Cardiac septum (tissue), 1 donor: ENCODE measurements at regions not wholly inside any gene's neighbourhood (a gene's known extent, or its start where the extent isn't known, plus 50 kb on each side); places are given as distances from the start of the nearest gene placed in this dataset.
"Not testable (repeated sequence)": the region's sequence is repeated elsewhere in the genome, so short reads cannot be mapped to it uniquely, and the experiment has no call there.

Source experiments
- DNase-seq: peaks from one replicate; pipeline ENCODE4 v3.0.0-alpha.2; 2020; ENCODE audit warnings: low spot score
- intact Hi-C: fragments of 100-400 bp; cut with DNase I; formaldehyde crosslinking; loops from one replicate; pipeline ENCODE4 v1.14.0; 2022
- donor health status: DM: no; HTN: no; CAD: no.

DNA sequence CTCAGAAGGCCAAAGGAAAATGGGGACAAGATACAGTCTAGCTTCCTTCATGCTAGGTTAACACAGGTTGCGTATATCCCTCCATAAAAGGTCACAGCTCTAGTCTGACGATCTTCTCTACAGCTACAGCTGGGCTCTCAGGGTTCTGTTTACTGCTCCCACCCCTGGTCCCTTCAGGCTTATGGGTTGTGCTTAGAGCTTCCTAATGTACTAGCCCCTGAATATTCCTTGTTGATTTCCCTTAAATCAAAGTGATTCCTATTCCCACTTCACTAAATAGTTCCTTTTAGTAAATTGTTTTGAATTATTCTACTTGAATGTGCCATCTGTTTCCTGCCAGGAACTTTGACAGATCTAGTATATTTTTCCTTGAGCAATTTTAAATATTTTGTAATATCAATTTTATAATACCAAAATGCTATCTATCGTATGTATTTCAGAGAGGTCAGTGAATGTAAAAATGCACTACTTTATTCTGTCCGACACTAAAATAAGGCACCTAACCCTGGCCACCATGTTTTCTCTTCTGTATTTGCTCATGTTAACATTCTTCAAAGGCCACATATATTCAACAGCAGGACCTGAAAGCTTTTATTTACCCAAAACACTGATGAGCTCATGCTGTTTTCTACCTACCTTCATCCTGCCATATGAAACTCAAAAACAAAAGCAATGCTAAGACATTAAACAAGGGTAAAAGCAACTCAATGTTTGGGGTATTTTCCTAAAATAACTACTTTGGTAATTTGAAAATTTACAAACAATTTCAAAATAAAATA is 92.8 kb upstream of the TGFBR2 start:
- no peak for DNase-seq
- intact Hi-C loops: loop anchor here (5.0 to 10.0 kb wide), 2 partner anchors 71 to 229 kb away; no protein-coding TSS in a partner anchor

DNA sequence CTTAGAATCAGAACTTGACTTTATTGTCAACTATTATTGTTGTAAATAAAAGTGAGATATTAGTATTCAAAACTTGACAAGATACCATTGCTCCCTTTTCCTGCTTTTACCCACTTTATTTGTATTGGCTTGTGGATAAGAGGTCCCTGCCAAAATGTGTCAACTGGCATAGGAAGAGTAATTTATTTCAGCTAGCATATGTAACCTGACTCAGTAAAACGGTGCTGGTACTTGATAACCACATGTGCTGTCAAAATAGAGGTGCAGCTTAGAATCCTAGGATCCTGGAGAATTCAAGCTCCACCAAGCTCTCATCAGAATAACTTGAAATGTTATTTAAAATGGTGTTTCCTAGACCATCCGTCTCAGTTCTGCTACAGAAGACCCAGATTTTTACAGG is 90.2 kb upstream of the TGFBR2 start:
- intact Hi-C loops: loop anchor here (10.0 kb wide), 1 partner anchor 231 kb away; no protein-coding TSS in a partner anchor
- DNase-seq: no peak

DNA sequence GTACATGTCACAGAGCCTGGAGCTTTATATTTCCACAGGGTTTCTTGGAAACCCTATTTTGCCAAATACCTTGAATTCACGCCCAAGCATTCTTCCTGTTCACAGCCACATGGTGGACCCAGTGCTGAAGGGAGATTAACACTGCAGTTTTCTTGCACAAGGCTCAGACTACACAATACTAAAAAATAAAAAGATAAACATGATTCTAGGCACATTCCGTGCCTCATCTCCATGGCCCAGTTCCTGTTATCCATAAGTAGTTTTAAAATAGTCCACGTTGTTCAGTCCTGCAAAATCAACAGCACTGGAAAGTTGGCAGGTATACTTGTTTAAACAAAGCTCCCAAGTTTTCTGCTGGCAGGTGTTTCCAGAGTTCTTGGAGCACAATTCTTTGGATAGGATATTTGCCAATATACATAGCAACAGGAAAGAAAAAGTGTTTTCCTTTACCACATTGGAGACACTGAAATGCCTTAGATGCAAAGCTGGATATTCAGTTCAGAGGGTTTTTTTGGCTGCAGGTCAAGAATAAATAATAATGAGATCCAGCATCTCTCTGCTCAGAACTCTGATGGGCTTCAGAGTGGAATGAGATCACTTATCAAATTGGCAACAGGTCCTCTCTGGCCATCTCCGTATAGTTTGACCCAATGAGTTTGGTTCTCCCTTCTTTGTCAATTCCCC is 88.1 kb upstream of the TGFBR2 start:
- DNase-seq: no peak
- intact Hi-C loops: loop anchor here (2.0 to 10.0 kb wide), 2 partner anchors 88 to 234 kb away; partner anchors contain the start of gene TGFBR2

DNA sequence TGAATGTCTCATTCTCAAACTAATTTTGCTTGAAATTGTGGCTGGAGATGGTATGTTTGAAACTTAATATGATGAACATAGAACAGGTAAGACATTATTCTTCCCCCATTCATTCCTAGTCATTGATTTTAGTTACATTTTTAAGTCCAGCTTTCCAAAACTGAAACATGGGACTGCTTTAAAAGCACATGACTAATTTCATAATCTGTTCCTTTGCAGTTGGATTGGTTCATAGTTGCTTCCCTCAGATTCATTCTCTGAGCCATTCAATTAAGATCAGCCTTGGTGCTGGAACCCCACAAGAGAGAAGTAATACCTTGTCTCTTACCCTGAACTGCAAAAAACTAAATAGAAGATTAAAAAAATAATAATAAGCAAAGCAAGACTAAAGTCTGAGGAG is 87.5 kb upstream of the TGFBR2 start:
- no peak for DNase-seq
- intact Hi-C loops: loop anchor here (2.0 to 10.0 kb wide), 2 partner anchors 88 to 234 kb away; partner anchors contain the start of gene TGFBR2

DNA sequence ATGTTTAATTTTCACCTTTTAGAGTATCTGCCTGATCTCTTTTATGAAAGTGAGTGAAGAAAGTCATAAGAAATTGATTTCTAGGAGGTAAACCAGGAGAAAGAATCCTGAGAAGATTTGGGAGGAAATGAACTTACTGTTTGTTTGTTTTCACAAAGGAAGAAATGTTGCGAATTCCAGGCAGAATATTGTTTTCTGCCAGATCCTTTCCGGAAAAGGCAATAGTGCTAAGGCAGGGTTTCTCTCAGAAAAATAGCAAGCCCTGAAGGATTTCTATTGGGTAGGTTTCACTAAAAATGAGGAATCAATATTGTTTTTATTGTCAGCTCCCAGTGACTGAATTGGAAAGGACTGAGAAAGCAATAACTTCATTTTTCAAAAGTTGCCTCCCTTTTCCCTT is 85.7 kb upstream of the TGFBR2 start:
- intact Hi-C loops: no loop called here
- DNase-seq: no peak

DNA sequence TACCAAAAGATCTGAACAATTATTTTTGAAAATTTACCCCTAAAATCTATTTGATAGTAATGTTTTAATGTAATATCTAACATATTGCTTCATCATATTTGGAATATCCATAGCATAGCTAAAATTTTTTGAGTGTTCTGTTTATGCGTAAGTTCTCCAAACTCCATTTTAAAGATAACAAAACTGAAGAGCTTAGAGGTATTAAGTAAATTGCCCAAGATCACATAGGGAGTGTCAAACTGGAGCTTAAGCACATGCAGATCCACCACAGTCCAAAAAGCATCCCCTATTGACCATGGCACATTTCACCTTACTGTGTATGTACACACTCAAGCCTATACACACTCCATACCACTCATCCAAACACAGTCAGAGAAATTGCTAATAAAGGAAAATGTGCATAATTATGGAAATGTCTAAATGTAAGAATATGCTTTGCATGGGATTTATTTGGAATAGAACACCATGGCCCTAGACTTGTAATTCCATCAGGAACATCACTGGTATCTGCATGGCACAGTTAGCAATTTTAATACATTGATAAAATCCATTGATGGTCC is 85.2 kb upstream of the TGFBR2 start:
- DNase-seq: no peak
- intact Hi-C loops: no loop called here

DNA sequence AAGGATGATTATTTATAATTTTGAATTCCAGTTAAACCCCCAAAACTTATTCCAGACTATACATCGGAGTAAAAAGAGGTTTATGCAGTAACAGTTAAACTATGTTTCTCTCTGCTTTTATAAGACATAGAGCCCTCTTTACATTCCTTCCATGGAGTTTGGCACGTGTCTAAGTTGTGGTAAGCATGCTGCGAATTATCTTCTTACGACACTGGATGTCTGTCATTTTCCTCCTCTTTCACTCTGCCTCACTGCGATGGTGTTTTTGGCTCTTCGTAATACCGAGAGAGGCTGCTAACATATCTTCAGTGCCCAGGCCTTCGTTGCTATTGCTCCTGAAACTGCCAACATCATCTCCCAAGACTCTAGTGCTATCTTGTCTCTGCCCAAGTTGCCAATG is 83.9 kb upstream of the TGFBR2 start:
- no peak for DNase-seq
- intact Hi-C loops: no loop called here

DNA sequence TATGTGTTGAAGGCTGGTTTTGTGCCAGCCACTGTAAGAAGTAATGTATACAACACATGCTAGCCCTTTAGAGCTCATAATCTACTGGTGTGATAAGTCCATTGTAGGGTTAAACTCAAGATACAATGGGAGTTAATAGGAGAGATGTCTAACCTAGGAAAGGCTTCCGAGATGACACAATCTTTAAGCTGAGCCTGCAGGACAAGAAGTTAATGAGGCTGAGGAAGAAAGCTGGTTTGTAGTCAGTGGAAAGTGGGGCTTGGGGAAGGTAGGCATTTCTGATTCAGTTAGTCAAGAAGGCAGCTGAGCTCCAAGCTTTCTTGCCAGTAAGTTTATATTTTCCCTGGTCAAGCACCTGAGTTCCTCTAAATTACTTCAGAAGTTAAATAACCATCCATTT is 83.0 kb upstream of the TGFBR2 start:
- intact Hi-C loops: no loop called here
- no peak for DNase-seq

DNA sequence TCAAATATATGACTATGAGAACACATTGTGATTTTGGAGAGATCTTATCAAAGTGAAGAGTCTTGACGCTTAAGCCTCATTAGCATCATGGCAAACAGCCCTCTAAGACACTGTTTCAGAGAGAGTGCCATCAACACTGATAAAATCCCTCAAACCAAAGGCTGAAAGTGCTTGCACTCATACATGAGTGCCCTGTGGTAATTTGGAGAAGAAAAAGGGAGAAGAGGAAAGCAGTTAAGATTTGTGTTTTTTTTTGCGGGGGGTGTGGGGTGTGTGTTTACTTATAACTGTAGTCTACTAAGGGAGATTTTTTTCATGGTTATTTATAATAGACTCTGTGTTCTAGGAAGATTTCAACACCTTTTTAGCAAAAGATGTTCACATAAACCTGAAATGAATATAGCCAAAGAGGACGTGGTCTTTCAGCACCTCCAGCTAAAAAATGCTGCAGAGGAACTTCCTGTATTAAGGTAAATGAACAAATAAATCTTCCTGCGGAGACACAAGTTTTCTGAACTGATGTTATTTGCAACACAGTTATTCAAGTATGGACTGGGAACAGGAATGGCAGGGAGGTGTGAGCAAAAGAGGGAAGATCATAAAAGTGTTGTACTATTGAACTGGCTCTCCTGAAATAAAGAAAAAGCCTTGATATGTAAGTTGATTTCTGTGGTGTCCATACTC is 81.9 kb upstream of the TGFBR2 start:
- intact Hi-C loops: loop anchor here (5.0 kb wide), 1 partner anchor 158 kb away; no protein-coding TSS in a partner anchor
- DNase-seq: no peak

DNA sequence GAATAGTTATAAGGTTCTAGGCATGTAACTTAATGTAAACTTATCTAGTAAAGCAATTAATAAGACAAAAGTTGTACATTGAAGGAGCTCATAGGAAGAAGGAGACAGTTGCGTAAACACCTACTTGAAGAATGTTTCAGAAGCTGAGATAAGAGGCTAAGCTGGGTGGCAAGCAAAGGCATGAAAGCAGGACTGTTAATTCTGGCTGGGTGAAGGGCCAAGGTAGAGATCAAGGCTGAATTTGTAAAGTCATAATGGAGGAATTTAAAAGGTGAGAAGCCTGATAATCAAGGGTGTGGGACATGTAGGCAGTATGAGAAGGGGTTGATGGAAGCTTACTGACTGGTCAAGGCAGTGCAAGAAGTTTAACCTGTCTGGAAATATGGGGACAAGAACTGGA is 80.4 kb upstream of the TGFBR2 start:
- intact Hi-C loops: loop anchor here (5.0 kb wide), 1 partner anchor 156 kb away; no protein-coding TSS in a partner anchor
- no peak for DNase-seq

DNA sequence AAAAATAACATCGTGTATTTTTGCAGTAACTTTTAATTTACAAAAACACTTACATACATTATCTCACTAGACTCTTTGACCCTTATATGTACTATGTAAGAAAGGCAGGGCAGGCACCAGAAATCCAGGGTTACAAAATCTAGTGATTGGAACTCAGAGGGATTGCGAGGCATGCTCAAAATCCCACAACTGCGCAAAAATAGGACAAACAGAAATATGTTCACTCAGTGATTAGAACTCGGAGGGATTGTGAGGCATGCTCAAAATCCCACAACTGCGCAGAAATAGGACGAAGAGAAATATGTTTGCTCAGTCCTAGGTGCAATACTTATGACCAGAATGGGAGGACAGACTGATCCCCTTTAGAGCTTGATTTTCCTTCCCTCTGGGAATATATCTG is 79.2 kb upstream of the TGFBR2 start:
- no peak for DNase-seq
- intact Hi-C loops: loop anchor here (5.0 kb wide), 1 partner anchor 155 kb away; no protein-coding TSS in a partner anchor

DNA sequence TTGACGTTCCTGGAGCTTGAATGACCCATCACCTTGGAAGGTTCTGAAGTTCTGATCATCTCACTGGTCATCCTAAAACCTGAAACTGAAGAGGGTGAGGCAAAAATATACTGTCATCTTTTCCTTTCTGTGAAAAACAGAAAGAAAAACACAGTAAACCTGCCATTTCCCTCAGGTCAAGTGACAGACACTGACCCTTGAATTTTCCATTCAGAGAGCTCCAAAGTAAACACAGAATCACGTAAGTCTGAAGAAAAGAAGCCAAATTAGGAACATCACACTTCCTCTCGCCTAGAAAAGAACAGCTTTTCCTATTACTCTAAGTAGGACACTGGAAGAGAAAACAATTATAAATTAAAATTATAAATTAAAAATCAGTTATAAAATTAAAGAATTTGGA is 78.7 kb upstream of the TGFBR2 start:
- DNase-seq: no peak

DNA sequence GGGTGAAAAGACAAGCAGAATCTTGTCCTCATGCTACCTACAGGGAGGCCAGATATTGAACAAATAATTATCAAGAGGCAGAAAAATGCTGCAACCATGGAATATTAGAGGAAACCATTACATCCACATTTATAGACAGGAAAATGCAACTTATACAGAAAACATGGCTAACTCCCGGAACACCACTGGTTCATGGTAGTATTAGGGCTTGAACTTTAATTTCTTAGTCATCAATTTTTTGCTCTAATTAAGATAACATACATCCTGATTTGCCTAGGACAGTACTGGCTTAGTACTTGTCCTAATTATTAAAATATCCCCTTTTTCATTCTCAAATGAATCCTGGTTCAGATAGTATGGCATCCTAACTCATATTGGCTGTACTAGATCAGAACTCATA is 76.3 kb upstream of the TGFBR2 start:
- DNase-seq: no peak
- intact Hi-C loops: no loop called here

More for the DNA sequence above, 78.7 kb upstream of the TGFBR2 start:
- intact Hi-C loops: loop anchor here (5.0 kb wide), 1 partner anchor 155 kb away; no protein-coding TSS in a partner anchor

DNA sequence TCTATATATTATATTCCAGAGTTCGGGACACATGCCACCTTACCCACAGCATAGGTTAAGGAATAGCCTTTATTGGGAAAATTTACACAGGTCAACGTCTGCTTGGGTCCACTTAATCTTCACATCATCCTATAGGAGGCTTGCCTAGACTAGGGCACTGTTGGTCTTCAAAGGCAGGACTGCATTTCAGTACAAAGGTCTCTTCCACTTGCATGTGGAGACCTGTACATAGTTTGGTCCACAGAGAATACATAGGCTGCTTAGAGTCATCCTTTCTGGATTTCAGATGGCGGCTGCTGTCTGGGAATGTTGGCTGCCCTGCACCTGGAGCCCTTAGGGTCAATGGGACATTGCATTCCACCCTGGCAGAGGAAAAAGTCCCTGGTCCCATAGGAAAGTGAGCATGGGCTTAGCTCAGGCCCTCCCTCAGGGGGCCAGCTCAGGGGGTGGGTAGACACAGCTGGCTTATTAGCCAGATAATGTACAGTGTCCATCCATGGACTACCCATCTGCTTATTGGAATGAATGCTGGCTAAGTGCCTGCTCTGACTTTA is 75.3 kb upstream of the TGFBR2 start:
- intact Hi-C loops: no loop called here
- no peak for DNase-seq

DNA sequence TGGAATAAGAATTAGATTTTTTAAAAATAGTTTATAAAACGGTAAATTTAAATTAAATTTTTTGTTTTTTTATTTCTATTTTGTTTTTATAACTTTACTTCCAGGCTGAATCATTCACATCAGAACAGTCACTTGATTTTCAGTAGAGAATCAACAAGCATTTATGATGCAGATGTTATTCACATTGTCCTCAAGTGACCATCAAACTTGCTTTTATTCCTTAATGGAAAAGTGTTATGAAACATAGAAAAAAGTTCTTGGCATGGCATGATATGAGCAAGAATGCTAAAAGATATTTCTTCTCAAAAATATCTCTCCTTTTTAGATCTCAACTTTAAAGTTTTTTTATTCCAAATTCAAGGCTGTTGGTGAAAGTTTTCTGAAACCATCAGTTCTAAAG is 70.9 kb upstream of the TGFBR2 start:
- no peak for DNase-seq
- intact Hi-C loops: no loop called here

DNA sequence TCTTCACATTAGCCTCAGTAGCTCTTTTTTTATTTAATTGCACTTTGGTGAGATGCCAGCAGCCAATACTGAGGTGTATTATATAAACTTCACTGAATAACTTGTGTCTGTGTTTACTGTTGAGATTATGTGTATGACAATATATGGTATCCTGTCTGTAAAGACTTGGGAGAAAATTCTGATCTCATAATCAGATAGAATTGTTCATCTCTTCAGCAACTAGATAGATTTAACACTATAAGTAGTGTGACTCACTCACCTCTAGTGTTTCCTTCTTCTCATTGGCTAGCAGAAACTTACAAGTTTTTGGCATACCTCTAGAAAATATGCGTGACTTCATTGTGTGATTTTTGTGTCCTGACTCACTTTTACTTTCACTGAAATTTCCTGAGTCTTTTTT is 67.6 kb upstream of the TGFBR2 start:
- intact Hi-C loops: no loop called here
- DNase-seq: no peak

DNA sequence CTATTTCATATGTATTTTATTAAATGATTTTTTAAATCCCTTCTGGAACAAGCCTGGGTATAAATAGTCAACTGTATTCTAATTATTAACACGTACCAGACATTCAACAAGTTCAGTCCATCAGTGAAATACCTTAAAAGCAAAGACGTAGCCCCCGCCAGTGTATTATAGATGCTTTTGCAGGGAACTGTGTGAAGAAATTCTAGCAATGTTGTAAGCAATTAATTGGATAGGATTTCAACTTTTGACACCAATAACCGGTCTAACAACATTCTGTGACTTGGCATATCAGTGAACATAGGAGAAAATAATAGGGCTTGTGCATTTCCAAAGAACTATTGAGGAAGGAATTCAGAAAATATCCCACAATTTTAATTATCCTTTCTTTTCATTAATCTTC is 67.2 kb upstream of the TGFBR2 start:
- intact Hi-C loops: no loop called here
- no peak for DNase-seq

DNA sequence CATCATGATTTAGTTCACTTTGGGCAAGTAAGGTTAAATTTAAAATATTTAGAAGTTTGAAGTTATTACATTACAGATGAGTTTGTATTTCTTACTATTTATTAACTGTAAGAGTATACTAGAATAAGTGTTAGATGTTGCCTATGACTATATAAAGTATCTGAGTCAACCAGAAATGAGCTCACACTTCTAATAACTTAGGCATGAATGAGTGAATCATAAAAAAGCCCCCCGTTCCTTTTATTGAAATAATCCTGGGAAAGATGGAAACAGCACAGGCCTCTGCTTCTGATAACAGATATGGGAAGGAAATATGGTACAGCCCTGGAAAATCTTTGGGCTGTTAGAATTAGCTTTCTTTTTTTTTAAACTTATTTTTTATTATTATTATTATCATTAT is 66.6 kb upstream of the TGFBR2 start:
- intact Hi-C loops: loop anchor here (10.0 kb wide), 1 partner anchor 315 kb away; no protein-coding TSS in a partner anchor
- no peak for DNase-seq

DNA sequence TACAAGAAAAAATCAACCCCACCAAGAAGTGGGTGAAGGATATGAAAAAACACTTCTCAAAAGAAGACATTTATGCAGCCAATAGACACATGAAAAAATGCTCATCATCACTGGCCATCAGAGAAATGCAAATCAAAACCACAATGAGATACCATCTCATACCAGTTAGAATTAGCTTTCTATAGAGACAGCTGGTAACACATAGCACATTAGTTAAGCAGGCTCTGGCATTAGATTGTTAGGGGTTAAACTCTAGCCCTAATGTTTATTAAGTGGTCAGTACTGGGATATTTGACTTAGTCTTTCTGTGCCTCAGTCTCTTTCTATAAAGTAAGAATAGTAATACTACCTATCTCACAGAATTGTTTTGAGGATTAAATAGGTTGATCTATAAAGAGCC is 65.2 kb upstream of the TGFBR2 start:
- not testable (repeated sequence) for DNase-seq
- intact Hi-C loops: loop anchor here (10.0 kb wide), 1 partner anchor 316 kb away; no protein-coding TSS in a partner anchor
